ENCODE measurements at regions not wholly inside any gene's neighbourhood (a gene's known extent, or its start where the extent isn't known, plus 50 kb on each side); places are given as distances from the start of the nearest gene placed in this dataset.

GRCh38 chr2:156083763-156084493, 248.6 kb downstream of the NR4A2 start:
- no peak for DNase-seq

DNA sequence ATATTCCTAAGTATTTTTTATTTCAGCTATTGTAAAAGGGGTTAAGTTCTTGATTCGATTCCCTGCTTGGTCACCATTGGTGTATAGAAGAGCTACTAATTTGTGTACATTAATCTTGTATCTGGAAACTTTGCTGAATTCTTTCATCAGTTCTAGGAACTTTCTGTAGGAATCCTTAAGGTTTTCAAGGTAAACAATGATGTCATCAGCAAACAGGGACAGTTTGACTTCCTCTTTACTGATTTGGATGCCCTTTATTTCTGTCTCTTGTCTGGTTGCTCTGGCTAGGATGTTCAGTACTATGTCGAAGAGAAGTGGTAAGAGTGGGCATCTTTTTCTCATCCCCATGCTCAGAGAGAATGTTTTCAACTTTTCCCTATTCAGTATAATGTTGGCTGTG, 252.7 kb downstream of the NR4A2 start:
- no peak for DNase-seq

GRCh38 chr2:156077041-156077742, 255.3 kb downstream of the NR4A2 start:
- no peak for DNase-seq

DNA sequence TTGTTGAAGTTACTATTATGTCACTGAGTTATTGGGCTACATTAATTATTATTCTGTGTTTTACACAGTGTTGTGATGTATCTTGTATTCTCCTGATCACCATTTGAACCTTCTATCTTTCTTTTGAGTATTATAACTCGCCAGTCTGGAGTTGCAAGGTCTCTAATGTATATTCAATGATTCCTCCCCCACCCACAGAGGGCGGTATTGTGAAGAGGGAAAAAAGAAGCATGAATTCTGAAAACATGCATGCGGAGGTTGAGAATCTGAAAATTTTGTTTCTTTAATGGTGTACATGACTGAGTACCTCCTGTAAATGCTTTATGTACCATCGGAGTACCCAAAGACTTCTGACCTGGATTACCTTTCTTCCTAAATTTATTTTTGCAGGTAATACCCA, 266.6 kb downstream of the NR4A2 start:
- DNase-seq, result no peak

DNA sequence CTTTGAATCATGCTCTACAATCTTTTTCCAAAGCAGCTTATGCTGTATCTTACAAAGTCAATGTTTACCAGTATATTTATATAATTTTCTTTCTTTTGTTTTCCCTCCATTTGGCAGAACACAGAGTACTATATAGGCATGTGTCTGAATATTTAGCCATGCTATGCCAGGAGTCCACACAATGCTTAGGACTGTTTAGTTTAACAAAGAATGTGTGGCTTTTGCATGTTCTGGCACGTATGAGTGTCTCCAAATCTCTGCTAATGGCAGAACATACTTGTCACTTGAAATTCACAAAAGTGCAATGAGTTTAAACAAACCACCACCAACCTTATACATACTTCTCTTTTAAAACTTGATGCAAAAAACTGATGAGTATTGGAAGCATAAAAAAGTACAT, 268.0 kb downstream of the NR4A2 start:
- DNase-seq, result no peak

DNA sequence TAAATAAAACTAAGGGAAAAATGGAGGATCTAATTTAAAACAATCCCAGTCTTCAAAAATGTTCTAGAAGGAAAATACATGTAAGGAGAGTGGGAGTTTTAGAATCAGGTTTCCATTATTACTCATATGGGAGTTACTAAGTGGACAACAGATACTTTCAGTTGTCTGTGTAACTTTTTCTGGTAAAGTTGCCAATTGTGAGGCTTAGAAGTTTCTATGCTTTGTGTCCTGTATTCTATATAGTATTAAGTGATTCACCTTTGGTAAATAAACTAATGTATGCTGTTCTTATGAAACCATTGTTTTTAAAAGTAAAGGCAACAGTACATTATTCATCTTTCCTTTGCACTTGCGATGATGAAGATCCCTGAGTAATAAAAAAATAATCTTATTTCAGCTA, 274.9 kb downstream of the NR4A2 start:
- DNase-seq, result no peak

DNA sequence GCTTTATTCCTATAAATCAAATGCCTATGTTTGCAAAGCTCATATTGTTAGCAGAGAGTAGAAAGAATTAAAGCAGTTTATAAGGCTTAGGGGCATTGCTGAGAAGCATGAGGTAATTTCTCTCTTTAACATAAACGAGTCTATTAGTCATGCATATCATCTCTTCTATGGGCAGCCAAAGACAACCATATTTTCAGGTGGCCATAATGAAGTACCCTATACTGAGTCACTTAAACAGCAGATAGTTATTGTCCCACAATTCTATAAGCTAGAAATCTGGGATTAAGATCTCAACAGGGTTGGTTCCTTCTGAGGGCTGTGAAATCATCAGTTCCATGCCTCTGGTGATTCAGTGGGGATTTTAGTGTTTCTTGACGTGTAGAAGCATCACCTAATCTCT, 277.5 kb downstream of the NR4A2 start:
- DNase-seq, result no peak

DNA sequence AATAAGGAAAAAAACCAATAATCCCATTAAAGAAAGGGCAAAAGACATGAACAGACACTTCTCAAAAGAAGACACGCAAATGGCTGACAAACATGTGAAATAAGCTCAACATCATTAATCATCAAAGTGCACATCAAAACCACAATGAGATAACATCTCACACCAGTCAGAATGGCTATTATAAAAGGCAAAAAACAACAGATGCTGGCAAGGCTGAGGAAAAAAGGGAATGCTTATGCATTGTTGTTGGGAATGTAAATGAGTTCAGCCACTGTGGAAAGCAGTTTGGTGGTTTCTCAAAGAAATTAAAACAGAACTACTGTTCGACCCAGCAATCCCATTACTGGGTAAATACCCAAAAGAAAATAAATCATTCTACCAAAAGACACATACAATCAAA, 285.6 kb downstream of the NR4A2 start:
- no peak for DNase-seq

- DNase-seq, result no peak
Observed at GRCh38 chr2:156042895-156043294, 289.6 kb downstream of the NR4A2 start.

GRCh38 chr2:156038021-156038420, 294.5 kb downstream of the NR4A2 start:
- no peak for DNase-seq

DNA sequence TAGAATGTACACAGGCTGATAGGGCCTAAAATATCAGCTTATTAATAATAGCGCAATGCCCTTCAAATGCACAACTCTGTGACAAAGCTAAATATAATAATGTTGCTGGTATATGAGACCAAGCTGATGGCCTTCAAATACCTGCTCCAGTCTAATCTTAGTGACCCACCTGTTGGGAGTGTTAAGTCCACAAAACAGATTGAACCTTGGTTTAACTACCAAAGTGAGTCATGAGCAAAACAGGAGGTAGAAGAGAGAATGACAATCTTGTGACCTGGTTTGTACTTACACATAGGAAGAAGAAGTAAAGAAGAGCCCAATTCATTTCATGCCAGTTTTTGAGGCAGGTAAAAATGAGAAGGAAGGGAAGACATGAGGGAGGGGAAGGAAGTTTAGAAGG, 295.0 kb downstream of the NR4A2 start:
- DNase-seq, result no peak

DNA sequence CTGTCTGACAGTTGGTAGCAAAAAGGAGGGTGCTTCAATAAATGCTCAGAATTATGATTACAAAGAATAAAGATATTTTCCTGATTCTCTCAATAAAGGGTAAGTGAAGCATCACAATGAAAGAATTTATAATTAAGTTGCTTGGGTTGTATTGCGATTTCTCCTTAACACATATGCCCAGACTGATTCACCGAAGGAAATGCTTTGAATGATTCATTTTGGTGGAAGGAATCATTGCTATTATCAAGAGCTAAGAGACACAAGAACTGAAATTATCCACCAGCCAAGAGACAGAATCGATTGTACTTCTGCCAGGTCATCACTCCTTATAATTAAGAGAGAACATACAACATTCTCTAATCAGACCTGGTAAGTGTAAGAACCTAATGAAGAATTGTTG, 301.4 kb downstream of the NR4A2 start:
- DNase-seq, result no peak

- no peak for DNase-seq
Observed at GRCh38 chr2:156023229-156023869, 309.2 kb downstream of the NR4A2 start.

- no peak for DNase-seq
Observed at GRCh38 chr2:156021146-156022040, 311.1 kb downstream of the NR4A2 start.

DNA sequence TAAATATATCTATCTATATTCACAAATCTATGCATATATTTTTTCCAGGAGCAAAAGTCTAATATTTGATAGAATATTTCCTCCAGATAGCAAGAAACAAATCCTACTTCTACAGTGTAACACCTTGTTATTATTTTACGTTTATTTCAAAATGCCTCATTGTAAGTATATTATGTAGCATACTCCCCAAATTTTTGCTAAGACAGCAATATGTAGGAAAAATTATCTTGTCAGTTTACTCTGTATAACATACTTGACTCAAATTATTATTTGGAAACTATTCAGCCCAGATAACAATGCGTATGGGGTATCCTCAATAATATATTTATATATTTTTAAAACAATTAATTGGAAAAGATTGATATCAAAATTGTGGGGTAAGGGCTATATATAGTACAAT, 313.2 kb downstream of the NR4A2 start:
- DNase-seq, result no peak

DNA sequence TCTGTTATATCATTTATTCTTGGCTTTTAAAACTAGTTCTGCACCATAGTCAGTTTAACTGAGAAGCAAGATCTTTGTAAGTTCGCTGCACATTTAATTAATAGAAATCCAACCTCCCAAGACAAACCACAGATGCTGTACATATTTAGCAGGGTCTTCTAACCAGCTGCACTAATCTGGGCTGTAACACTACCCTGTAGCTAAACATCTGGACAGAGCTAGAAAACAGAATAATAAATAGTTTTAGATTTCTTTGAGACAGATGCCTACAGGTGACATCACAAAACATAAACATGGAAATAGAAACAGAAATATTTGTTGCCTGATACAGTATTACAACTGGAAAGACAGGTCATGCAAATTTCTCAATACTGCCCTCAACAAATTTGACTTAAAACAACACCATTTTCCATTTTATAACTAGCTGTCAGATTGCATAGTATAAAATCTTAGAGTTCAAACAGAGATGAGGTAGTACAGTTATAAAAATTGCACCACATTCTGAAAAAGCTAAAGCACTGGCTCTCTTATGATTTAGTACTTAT, 315.1 kb downstream of the NR4A2 start:
- no peak for DNase-seq

- no peak for DNase-seq
Observed at GRCh38 chr2:156009293-156009692, 323.2 kb downstream of the NR4A2 start.

DNA sequence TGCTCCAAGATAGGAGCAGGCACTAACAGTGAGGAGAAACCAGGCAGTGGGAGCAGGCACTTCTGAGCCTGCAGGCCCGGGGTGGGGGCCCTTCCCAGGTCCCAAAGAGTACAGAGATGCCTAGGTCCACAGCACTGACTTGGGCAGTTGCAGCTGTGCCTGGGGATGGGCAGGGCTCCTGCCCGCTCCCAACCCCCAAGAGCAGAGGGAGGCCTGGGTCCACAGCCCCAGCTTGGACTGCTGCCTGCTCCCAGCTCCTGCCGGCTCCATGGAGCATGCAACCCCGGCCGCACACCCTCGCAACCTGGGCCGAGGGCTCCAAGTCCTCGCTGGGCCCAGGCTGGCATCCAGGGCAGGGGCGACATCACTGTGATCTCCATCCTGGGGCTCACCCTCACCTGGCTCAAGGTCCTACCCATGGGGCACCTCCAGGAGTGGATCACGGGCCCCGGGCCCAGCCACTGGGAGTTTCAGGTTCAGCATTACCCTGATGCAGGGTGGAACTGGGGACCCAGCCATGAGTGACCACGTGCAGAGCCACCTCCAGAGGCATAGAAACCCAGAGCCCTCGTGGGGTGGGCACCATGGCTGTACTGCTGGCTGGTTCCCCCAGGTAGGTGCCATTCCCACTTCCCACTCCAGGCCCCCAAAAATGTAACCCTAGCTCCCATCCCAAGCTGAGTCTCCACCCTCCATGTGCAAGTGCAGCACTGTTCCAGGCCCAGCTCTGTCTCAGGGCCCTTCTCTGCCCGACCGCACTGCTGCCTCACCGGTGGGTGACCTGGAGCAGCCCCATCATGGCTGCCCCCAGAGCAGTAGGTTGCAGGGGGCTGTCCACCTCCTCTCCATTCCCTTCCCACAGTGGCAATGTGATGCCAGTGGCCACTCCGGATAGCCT, 325.6 kb downstream of the NR4A2 start:
- no peak for DNase-seq

GRCh38 chr2:156005999-156006712, 326.4 kb downstream of the NR4A2 start:
- no peak for DNase-seq

GRCh38 chr2:156005531-156005930, 327.0 kb downstream of the NR4A2 start:
- DNase-seq, result no peak

GRCh38 chr2:156004459-156004858, 328.1 kb downstream of the NR4A2 start:
- DNase-seq, result no peak

Measured in midbrain (tissue), 1 donor.